BE2C (cell line): ENCODE measurements at regions not wholly inside any gene's neighbourhood (a gene's known extent, or its start where the extent isn't known, plus 50 kb on each side); places are given as distances from the start of the nearest gene placed in this dataset.
"Not testable (repeated sequence)": the region's sequence is repeated elsewhere in the genome, so short reads cannot be mapped to it uniquely, and the experiment has no call there.

Experiments used
- DNase-seq: peaks from one replicate; pipeline ENCODE4 v3.0.0-alpha.2; 2020
- H3K27me3 ChIP-seq: fragments of 250-450 bp; sonication (Bioruptor Pico); 2 replicates; pipeline ENCODE4 v1.5.1; 2020; ENCODE audit warnings: mild to moderate bottlenecking
- H3K36me3 ChIP-seq: fragments of 250-450 bp; sonication (Bioruptor Pico); 2 replicates; pipeline ENCODE4 v1.5.1; 2020; ENCODE audit warnings: mild to moderate bottlenecking
- H3K4me1 ChIP-seq: fragments of 250-450 bp; sonication (Bioruptor Pico); 2 replicates; pipeline ENCODE4 v1.5.1; 2020
- H3K4me3 ChIP-seq: 2 replicates; pipeline ENCODE4 v1.5.1; 2011; ENCODE audit warnings: low read depth, low read length
- H3K9me3 ChIP-seq: fragments of 250-450 bp; sonication (Bioruptor Pico); 2 replicates; pipeline ENCODE4 v1.5.1; 2020
- CTCF ChIP-seq: IDR thresholded peaks from 2 replicates; pipeline ENCODE4 v1.5.1; 2012; ENCODE audit warnings: mild to moderate bottlenecking, low read depth, low read length

- Histone ChIP-seq H3K27me3 (no peaks in the 10 kb centered on the region), H3K9me3 (no peaks in the 10 kb centered on the region), H3K4me3 (no peak overlapping the region), H3K4me1 (peaks cover 2% of the 10 kb centered on the region; the same call in 1 of the 2 replicates), H3K36me3 (no peaks in the 10 kb centered on the region; the same call in 1 of the 2 replicates)
- TF ChIP-seq CTCF: no peak
- DNase-seq: peak; percentile 48
These were observed 733.5 kb downstream of the ZWINT start for GRCh38 chr10:55627501-55628051.

DNA sequence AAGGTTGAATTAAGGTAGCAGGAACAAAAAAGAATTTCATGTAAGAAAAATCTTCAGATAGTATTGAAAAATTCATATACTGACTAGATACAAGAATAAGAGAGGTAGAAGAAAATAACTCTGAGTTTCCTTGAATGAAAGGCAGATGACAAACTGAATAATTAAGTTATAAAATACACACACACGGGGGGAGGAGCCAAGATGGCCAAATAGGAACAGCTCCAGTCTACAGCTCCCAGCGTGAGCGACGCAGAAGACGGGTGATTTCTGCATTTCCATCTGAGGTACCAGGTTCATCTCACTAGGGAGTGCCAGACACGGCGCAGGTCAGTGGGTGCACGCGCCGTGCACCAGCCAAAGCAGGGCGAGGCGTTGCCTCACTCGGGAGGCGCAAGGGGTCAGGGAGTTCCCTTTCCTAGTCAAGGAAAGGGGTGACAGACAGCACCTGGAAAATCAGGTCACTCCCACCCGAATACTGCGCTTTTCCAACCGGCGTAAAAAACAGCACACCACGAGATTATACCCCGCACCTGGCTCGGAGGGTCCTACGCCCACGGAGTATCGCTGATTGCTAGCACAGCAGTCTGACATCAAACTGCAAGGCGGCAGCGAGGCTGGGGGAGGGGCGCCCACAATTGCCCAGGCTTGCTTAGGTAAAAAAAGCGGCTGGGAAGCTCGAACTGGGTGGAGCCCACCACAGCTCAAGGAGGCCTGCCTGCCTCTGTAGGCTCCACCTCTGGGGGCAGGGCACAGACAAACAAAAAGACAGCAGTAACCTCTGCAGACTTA lies 759.2 kb downstream of the ZWINT start:
- peak overlapping the region; percentile 68 for H3K4me3 ChIP-seq
- not testable (repeated sequence) for H3K9me3 ChIP-seq, H3K36me3 ChIP-seq, H3K27me3 ChIP-seq, H3K4me1 ChIP-seq
- DNase-seq: peak; percentile 47

DNA sequence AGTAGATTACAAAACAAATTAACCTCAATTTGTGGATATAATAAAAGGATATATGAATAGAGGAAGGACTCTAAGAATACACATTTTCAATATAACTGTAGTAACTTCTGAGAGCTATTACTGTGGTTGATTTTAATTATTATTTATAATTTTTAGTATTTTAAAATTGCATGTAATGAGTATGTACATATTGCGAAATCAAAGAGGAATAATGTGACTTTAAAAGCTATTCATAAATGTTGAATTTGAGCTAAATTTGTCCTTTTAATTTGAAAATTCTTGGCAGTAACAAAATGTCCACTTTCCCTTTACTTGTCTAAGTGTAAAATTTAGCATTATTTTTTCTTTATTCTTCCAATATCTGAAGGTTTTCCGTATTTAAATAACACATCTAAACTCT lies 750.6 kb upstream of the PCDH15 start:
- no peak for DNase-seq
- H3K9me3 ChIP-seq: no peaks in the 10 kb centered on the region
- no peaks in the 10 kb centered on the region for H3K36me3 ChIP-seq
- peaks cover 5% of the 10 kb centered on the region for H3K4me1 ChIP-seq
- no peak for TF ChIP-seq CTCF
- H3K4me3 ChIP-seq: no peak overlapping the region
- no peaks in the 10 kb centered on the region for H3K27me3 ChIP-seq

GRCh38 chr10:55550236-55550635 lies 749.2 kb upstream of the PCDH15 start:
- Histone ChIP-seq H3K4me1 (peaks cover 5% of the 10 kb centered on the region), H3K36me3 (no peaks in the 10 kb centered on the region), H3K4me3 (no peak overlapping the region), H3K27me3 (no peaks in the 10 kb centered on the region), H3K9me3 (no peaks in the 10 kb centered on the region)
- DNase-seq: no peak
- no peak for TF ChIP-seq CTCF

DNA sequence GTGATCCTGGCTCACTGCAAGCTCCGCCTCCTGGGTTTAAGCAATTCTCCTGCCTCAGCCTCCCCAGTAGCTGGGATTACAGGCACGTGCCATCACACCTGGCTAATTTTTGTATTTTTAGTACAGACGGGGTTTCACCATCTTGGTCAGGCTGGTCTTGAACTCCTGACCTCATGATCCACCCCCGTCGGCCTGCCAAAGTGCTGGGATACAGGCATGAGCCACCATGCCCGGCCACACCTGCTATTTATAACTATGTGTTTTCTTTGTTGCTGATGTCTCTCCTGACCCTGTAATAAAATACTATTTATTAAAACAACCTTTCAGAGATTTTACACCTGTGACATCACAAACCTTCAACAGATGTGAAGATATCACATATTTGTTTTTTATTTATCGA lies 736.5 kb upstream of the PCDH15 start:
- H3K4me1 ChIP-seq, DNase-seq, H3K27me3 ChIP-seq, H3K4me3 ChIP-seq, H3K36me3 ChIP-seq, H3K9me3 ChIP-seq: not testable (repeated sequence)

GRCh38 chr10:55519264-55519663 lies 718.2 kb upstream of the PCDH15 start:
- H3K36me3 ChIP-seq: no peaks in the 10 kb centered on the region
- TF ChIP-seq CTCF: no peak
- H3K4me3 ChIP-seq: no peak overlapping the region; the same call in 1 of the 2 replicates
- no peak for DNase-seq
- H3K4me1 ChIP-seq: peaks cover 8% of the 10 kb centered on the region
- H3K27me3 ChIP-seq: no peaks in the 10 kb centered on the region
- H3K9me3 ChIP-seq: no peaks in the 10 kb centered on the region

DNA sequence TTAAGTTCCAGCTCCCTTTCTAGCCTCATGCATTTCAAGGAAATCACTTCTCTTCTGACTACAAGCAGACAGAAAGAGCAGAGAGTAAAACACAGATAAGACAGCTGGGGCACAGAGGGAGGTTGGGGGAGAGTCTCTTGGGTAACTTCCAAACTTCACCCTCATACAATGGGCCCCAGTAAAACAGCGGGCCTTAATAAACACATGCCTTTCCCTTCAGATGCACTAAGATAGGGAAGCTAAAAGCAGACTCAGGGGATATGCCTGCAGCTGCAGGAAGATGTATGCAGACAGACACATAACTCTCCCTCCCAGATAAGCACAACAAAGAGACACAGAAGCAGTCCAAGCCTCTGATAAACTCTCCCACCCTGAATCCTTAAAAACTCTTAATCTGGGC lies 717.4 kb upstream of the PCDH15 start:
- not testable (repeated sequence) for H3K9me3 ChIP-seq, H3K36me3 ChIP-seq, H3K27me3 ChIP-seq, H3K4me1 ChIP-seq
- peak; percentile 70 for DNase-seq
- peak overlapping the region; percentile 21 for H3K4me3 ChIP-seq
